Colonic mucosa (tissue), 4 donors: ENCODE measurements at regions not wholly inside any gene's neighbourhood (a gene's known extent, or its start where the extent isn't known, plus 50 kb on each side); places are given as distances from the start of the nearest gene placed in this dataset.

Experiments used
- DNase-seq: peaks from one replicate; pipeline ENCODE4 v3.0.0-alpha.2; 2020
- H3K27ac ChIP-seq: fragments of 200-600 bp; one replicate; pipeline ENCODE4 v1.8.0; 2021
- H3K27me3 ChIP-seq: fragments of 200-600 bp; one replicate; pipeline ENCODE4 v1.8.0; 2021
- H3K36me3 ChIP-seq: fragments of 200-600 bp; one replicate; pipeline ENCODE4 v1.8.0; 2021
- H3K4me1 ChIP-seq: fragments of 200-600 bp; one replicate; pipeline ENCODE4 v1.8.0; 2021; ENCODE audit warnings: mild to moderate bottlenecking
- H3K4me3 ChIP-seq: fragments of 200-600 bp; one replicate; pipeline ENCODE4 v1.8.0; 2021
- H3K9ac ChIP-seq, 2 donors: one replicate each; pipeline ENCODE4 v1.7.0; 2013; ENCODE audit warnings: control low read depth in 2 of 2, low read depth in 2 of 2, low read length in 2 of 2
- H3K9me3 ChIP-seq: fragments of 200-600 bp; one replicate; pipeline ENCODE4 v1.8.0; 2021
- intact Hi-C: fragments of 100-400 bp; cut with DNase I; formaldehyde crosslinking; loops from one replicate; pipeline ENCODE4 v1.14.1; 2022
- TF ChIP-seq, protein P1 (sequence below): fragments of 200-600 bp; IDR thresholded peaks from one replicate; pipeline ENCODE4 v1.8.0; 2022; ENCODE audit warnings: antibody characterized with exemption, mild to moderate bottlenecking
- donor health status: healthy.
- donor health status: DM: no; HTN: no; CAD: no.
- donor health status: DM: no; HTN: no; CAD: no.

DNA sequence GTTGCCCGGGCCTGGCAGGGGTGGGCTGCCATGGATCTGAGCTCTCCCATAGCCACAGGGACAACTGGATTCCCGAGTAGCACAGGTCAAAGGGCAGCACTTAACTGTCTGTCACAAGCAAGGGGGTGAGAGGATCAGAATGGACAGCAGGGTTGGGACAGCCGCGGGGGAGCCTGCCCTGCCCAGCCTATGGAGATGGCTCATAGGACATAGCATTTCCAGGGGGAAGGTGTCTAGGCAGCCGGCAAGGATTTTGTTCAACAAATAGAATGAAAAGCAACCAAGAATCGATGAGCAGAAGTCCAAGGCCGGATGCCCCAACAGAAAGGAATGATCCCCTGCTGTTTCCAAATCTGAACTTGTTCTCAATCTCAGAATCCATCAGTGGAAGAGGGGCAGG is 92.9 kb downstream of the RPS6KA4 start:
- intact Hi-C loops, result no loop called here
- DNase-seq, result no peak
- Histone ChIP-seq H3K4me3 (no peak overlapping the region), H3K9ac (no peak overlapping the region), H3K36me3 (no peaks in the 10 kb centered on the region), H3K27me3 (no peaks in the 10 kb centered on the region), H3K9me3 (no peaks in the 10 kb centered on the region), H3K27ac (no peak overlapping the region), H3K4me1 (peaks cover 16% of the 10 kb centered on the region)
- TF ChIP-seq, protein P1, sequence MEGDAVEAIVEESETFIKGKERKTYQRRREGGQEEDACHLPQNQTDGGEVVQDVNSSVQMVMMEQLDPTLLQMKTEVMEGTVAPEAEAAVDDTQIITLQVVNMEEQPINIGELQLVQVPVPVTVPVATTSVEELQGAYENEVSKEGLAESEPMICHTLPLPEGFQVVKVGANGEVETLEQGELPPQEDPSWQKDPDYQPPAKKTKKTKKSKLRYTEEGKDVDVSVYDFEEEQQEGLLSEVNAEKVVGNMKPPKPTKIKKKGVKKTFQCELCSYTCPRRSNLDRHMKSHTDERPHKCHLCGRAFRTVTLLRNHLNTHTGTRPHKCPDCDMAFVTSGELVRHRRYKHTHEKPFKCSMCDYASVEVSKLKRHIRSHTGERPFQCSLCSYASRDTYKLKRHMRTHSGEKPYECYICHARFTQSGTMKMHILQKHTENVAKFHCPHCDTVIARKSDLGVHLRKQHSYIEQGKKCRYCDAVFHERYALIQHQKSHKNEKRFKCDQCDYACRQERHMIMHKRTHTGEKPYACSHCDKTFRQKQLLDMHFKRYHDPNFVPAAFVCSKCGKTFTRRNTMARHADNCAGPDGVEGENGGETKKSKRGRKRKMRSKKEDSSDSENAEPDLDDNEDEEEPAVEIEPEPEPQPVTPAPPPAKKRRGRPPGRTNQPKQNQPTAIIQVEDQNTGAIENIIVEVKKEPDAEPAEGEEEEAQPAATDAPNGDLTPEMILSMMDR, result no peak

DNA sequence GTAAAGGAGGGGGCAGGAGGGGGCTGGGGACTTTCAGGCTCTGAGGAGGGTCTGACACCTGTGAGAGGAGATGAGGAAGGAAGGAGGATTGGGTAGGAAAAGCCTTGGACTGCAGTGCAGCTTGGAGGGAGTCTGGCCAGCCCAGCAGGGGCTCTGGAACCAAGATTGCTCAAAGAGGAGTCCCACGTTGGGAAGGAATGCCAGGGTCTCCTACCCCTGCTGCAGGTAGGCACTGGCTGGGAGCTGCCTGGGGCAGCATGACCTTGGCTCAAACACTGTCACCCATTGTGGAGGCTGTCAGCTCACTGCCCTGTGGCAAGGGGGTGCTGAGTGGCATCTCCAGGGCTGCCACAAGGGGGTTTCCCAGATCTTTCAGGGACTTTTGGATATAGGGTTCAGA is 94.5 kb downstream of the RPS6KA4 start:
- intact Hi-C loops, result no loop called here
- TF ChIP-seq, protein P1, result no peak
- DNase-seq, result no peak
- H3K4me3 ChIP-seq, result no peak overlapping the region
- H3K27ac ChIP-seq, result no peak overlapping the region
- no peaks in the 10 kb centered on the region for H3K27me3 ChIP-seq
- H3K9me3 ChIP-seq, result no peaks in the 10 kb centered on the region
- H3K36me3 ChIP-seq, result no peaks in the 10 kb centered on the region
- H3K4me1 ChIP-seq, result peaks cover 11% of the 10 kb centered on the region
- no peak overlapping the region for H3K9ac ChIP-seq

DNA sequence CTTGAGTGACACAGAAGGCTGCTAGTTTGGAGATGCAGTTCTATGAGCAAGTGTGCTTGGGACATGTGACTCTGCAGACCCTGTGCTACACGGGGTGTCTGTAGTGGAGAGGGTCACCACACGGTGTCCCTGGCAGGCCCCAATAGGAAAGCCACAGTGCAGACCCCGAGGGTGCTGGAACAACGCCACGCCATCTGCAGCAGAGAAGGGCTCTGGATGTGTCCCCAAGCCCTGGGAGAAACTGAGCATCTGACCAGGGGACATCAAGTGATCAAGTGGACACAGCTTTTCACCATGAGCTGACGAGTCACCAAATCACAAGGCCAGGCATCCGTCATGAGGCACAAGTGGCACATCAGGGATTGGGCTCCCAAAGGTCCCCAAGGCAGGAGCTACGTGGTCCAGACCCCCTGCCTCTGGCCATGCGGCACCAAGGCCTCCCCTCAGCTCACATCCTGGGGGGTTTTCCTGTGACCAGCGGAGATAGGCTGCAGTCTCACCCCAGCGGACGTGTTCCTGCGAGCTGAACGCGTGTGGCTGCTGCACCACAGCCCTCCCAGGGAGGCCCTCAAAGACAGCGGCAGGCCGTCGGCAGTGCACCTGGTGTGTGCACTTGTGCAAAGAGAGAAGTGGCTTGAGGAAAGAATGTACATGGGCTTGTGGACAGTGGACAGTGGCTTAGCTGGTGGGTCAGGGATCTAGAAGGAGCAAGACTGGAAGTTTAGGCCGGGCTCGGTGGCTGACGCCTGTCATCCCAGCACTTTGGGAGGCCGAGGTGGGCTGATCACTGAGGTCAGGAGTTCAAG is 96.7 kb downstream of the RPS6KA4 start:
- Histone ChIP-seq H3K27me3 (no peaks in the 10 kb centered on the region), H3K36me3 (no peaks in the 10 kb centered on the region), H3K9me3 (no peaks in the 10 kb centered on the region), H3K4me1 (no peaks in the 10 kb centered on the region), H3K9ac (no peak overlapping the region), H3K4me3 (no peak overlapping the region), H3K27ac (no peak overlapping the region)
- TF ChIP-seq, protein P1, result no peak
- intact Hi-C loops, result no loop called here
- no peak for DNase-seq

DNA sequence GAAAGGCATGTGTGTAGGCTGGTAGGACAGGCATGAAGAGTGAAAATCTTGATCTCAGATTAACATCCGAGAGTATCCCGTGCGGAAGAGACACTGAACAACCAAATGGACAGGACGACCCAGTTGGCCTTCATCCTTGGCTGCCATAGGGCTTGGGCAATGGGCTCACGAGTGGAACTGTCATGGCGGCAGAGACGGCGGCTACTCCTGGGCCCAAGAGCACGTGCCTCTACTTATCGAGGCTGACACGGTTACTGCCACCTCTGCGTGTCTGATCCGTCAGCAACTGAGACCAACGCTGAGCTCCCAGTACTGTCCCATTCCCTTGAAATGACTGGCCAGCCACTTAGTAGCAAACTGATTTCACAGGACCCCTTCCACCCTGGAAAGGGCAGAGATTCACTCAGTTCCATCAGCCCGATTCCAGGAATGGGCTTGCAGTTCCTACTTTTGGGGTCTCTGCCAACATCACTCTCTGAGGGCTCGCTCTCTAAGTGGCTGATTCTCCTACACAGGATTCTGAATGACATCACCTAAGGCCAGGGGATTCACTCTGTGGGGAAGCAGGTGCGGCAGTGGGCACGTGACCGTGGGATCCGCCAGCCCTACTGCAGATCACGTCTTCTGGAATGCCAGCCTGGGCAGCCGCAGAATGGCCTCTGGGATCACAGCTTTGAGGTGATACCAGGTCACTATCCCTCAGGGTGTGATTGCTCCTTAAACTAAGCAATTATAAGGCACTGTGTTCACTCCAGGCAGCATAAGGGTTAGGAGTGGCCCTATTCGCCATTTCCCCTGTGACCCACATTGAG is 97.8 kb downstream of the RPS6KA4 start:
- intact Hi-C loops, result no loop called here
- DNase-seq, result no peak
- H3K4me3 ChIP-seq, result no peak overlapping the region
- H3K27ac ChIP-seq, result no peak overlapping the region
- no peaks in the 10 kb centered on the region for H3K4me1 ChIP-seq
- H3K27me3 ChIP-seq, result no peaks in the 10 kb centered on the region
- TF ChIP-seq, protein P1, result no peak
- H3K9me3 ChIP-seq, result no peaks in the 10 kb centered on the region
- H3K9ac ChIP-seq, result no peak overlapping the region
- H3K36me3 ChIP-seq, result no peaks in the 10 kb centered on the region

DNA sequence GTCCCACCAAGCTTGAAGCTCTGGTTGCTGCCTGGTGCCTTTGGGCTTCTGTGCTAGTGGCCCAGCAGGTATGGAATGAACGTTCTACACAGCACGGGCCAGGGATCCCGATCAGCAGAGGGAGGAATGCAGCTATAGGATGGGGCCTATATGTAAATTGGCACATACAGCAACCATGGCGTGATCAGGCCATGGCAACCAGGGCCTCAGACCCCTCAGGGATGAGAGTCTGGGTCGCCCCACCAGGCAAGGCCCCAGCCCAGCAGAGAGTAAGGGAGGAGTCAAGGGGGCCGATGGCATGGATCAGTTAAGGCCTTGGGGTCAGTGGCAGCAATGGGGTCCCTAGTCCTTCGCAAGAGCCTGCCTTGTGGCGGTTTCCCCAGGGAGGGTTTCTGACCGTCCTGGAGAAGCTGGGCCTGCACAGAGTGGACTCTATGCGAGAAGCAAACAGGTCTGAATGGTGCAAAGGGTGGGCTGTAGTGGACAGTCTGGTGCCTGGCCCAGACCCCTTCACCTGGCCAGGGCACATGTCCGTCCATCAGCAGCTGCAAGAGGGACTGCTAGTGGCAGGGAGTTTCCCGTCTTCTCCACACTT is 98.2 kb upstream of the SLC22A11 start:
- intact Hi-C loops, result no loop called here
- TF ChIP-seq, protein P1, result no peak
- DNase-seq, result no peak
- Histone ChIP-seq H3K9ac (no peak overlapping the region), H3K27ac (no peak overlapping the region), H3K4me3 (no peak overlapping the region), H3K36me3 (no peaks in the 10 kb centered on the region), H3K9me3 (no peaks in the 10 kb centered on the region), H3K27me3 (no peaks in the 10 kb centered on the region), H3K4me1 (no peaks in the 10 kb centered on the region)
